Mesodermal cell (in vitro differentiated cells): ENCODE measurements at regions not wholly inside any gene's neighbourhood (a gene's known extent, or its start where the extent isn't known, plus 50 kb on each side); places are given as distances from the start of the nearest gene placed in this dataset.
A peak's percentile ranks its signal among the peaks of the same experiment; 100 is the strongest.

Experiments used
- H3K27ac ChIP-seq: 2 replicates; pipeline ENCODE4 v1.7.0; 2013; ENCODE audit warnings: mild to moderate bottlenecking, low read depth, low read length, moderate library complexity; ENCODE audit not compliant: severe bottlenecking
- H3K36me3 ChIP-seq: 2 replicates; pipeline ENCODE4 v1.7.1; 2013; ENCODE audit warnings: mild to moderate bottlenecking, low read length, moderate library complexity; ENCODE audit not compliant: control insufficient read depth, insufficient read depth
- H3K4me1 ChIP-seq: one replicate; pipeline ENCODE4 v1.7.1; 2013; ENCODE audit warnings: mild to moderate bottlenecking, low read length; ENCODE audit not compliant: insufficient read depth, control insufficient read depth, poor library complexity, severe bottlenecking
- H3K4me3 ChIP-seq: 2 replicates; pipeline ENCODE4 v1.7.0; 2013; ENCODE audit warnings: low read length, control low read depth, mild to moderate bottlenecking; ENCODE audit not compliant: insufficient read depth, poor library complexity, severe bottlenecking; ENCODE audit errors: extremely low read depth
- H3K9me3 ChIP-seq: 2 replicates; pipeline ENCODE4 v1.7.1; 2013; ENCODE audit warnings: mild to moderate bottlenecking, low read length, moderate library complexity; ENCODE audit not compliant: control insufficient read depth
- WGBS, 2 experiments: methylation state at CpG; one replicate each; pipeline ENCODE4 v1.1.5; 2013; ENCODE audit warnings: missing lambda C conversion rate in 2 of 2; ENCODE audit not compliant: insufficient coverage in 2 of 2; 5-methylcytosine and 5-hydroxymethylcytosine counted together

- Histone ChIP-seq H3K27ac (no peak overlapping the region), H3K4me3 (no peak overlapping the region), H3K4me1 (no peaks in the 10 kb centered on the region), H3K36me3 (no peaks in the 10 kb centered on the region), H3K9me3 (no peaks in the 10 kb centered on the region)
- WGBS, 2 experiments = 80 to 88% methylated on average over 4 to 6 of the region's 10 CpGs
These were observed 60.6 kb upstream of the CD34 start for GRCh38 chr1:207971331-207972219.

GRCh38 chr1:207970329-207971233 is 59.7 kb upstream of the CD34 start:
- Histone ChIP-seq H3K4me3 (no peak overlapping the region), H3K9me3 (no peaks in the 10 kb centered on the region), H3K4me1 (no peaks in the 10 kb centered on the region), H3K36me3 (no peaks in the 10 kb centered on the region), H3K27ac (no peak overlapping the region)
- 86 to 95% methylated on average over 7 to 8 of the region's 16 CpGs for WGBS, 2 experiments

DNA sequence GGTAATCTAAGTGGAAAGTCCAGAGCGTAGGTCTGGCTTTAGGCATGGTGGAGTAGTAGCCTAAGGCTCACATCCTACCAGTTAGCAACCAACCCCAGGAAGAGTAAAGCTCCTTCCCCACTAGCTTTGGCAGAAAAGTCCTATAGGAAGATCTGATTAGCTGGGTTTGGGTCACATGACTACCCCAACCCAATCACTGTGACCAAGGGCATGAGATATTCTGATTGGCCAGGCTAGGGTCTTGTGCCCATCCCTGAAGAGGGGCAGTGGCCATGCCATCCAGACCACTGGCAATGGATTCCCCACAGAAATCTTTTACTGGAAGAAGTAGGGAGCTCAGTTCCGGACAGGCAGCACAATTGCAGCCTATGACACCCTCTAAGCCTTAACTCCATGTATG is 58.6 kb upstream of the CD34 start:
- H3K4me3 ChIP-seq = no peak overlapping the region
- WGBS, 2 experiments = 83 to 100% methylated on average over 1 of the region's 2 CpGs
- no peaks in the 10 kb centered on the region for H3K36me3 ChIP-seq
- H3K4me1 ChIP-seq = peaks cover 9% of the 10 kb centered on the region
- no peaks in the 10 kb centered on the region for H3K9me3 ChIP-seq
- H3K27ac ChIP-seq = no peak overlapping the region

GRCh38 chr1:207968521-207969009 is 57.6 kb upstream of the CD34 start:
- Histone ChIP-seq H3K4me3 (no peak overlapping the region), H3K4me1 (peaks cover 17% of the 10 kb centered on the region), H3K27ac (no peak overlapping the region), H3K9me3 (no peaks in the 10 kb centered on the region), H3K36me3 (no peaks in the 10 kb centered on the region)
- WGBS, 2 experiments = 84 to 86% methylated on average over 2 to 3 of the region's 5 CpGs

DNA sequence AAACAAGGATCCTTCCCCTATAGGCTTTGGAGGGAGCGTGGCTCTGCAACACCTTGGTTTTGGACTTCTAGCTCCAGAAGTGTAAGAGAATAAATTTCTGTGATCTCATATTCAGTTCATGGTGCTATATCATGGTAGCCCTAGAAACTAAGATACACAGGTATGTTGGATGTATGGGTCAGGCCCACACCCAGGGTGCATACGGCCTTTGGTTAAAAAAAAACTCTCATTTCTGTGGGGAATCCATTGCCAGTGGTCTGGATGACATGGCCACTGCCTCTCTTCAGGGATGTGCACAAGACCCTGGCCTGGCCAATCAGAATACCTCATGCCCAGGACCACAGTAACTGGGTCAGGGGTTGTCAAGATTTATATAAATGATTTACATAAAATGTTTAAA is 56.8 kb upstream of the CD34 start:
- Histone ChIP-seq H3K4me3 (no peak overlapping the region), H3K36me3 (no peaks in the 10 kb centered on the region), H3K9me3 (no peaks in the 10 kb centered on the region), H3K27ac (no peak overlapping the region), H3K4me1 (peaks cover 17% of the 10 kb centered on the region)
- WGBS, 2 experiments = 83 to 100% methylated on average over 1 of the region's 2 CpGs

DNA sequence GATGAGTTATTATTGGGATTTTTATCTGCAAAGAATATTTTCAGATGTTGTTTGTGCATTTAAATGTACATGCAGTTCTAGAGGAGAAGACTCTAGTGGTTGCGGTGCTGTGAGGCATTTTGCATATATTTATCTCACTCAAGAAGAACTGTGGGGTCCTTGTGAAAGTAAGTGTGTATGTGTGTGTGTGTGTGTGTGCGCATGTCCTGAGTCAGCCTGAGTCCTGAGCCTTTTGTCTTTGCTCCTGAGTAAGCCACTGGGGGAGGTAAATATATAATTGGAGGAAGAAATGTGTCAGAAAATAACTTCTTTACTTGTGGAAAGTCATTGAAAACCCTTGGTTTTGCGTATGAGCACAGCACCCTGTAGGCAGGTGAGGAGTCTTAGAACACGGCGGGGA is 55.6 kb upstream of the CD34 start:
- no peak overlapping the region for H3K4me3 ChIP-seq
- no peaks in the 10 kb centered on the region for H3K9me3 ChIP-seq
- 96 to 100% methylated on average over 3 to 4 of the region's 5 CpGs for WGBS, 2 experiments
- H3K4me1 ChIP-seq = peaks cover 17% of the 10 kb centered on the region
- H3K36me3 ChIP-seq = no peaks in the 10 kb centered on the region
- no peak overlapping the region for H3K27ac ChIP-seq

- peaks cover 17% of the 10 kb centered on the region for H3K4me1 ChIP-seq
- H3K4me3 ChIP-seq = no peak overlapping the region
- whole genome bisulfite sequencing, 2 experiments = 36 to 44% methylated on average over 5 to 7 of the region's 9 CpGs
- H3K27ac ChIP-seq = no peak overlapping the region
- no peaks in the 10 kb centered on the region for H3K36me3 ChIP-seq
- H3K9me3 ChIP-seq = no peaks in the 10 kb centered on the region
These were observed 54.8 kb upstream of the CD34 start for GRCh38 chr1:207965392-207966387.

DNA sequence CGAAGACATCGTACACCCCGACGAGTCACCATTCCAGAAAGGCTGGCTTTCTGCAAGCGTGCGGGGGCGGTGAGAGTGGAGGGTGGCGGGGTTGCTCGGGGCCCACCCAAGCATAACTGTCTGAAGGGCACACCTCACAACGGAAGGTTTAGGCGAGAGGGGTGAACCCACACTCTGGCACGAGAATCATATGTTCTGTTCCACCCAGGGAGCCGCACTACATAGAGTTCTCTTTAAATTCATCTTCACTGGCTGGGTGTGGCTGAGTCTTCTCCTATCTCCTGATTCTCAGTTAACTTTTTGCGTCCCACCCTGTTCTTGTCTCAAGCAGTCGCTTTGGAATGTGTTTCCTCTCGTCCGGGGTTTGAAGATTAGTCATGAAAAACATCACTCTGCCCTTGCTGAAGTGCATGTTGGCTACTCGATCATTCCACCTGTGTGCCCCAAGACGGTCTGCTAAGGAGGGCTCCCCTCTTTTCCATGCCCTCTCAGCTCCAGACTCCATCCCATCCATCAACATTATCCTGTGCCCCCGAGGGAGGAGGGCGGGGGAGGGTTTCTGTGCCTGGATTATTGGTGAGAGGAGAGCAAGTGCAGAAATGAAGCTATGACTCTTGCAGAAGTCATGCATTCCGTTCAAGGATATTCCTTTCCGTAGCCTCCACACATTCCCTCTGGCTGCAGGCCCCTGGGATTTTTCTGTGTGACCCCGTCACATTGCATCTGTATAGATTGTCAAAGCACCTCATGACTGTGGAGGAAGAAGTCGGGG is 53.5 kb upstream of the CD34 start:
- peaks cover 17% of the 10 kb centered on the region for H3K4me1 ChIP-seq
- no peaks in the 10 kb centered on the region for H3K9me3 ChIP-seq
- no peaks in the 10 kb centered on the region for H3K36me3 ChIP-seq
- WGBS, 2 experiments = 79 to 88% methylated on average over 22 to 23 of the region's 25 CpGs
- no peak overlapping the region for H3K27ac ChIP-seq
- no peak overlapping the region for H3K4me3 ChIP-seq

DNA sequence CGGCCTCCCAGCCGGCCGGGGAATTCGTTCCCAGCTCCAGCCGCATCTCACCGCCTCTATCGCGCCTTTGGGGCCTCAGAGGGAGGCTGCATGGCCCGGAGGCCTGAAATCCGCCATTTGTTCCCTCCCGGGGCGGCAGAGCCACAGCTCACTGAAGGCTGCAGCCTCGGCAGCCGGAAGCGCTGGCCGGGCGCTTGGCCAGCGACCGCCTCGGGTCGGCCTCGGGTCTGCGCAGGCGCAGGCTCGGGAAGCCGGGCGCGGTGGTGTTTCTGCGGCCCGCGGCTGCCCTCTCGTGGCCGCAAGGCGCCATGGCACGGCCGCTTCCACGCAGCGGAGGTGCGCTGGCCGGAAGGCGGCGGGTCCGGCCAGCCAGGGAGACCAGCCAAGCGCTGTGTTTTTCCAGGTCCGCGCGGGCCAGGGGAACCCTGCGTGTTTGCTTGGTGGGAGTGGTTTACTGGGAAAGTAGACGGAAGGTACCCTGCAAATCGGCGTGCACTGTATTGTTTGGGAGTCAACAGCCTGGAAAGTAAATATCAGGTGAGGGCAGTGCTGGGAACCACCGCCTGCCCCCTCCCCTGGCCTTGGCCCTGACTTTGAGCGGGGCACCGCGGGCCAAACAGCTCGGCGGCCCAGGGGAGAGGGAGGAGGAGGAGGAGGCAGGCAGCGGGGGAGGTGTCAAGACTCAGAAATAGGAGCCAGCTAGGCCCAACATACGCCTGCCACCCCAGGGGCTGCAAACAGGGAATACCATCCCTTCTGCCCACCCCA is 52.7 kb upstream of the CD34 start:
- WGBS, 2 experiments = 2 to 3% methylated on average over 51 to 56 of the region's 59 CpGs
- no peaks in the 10 kb centered on the region for H3K9me3 ChIP-seq
- peaks cover 17% of the 10 kb centered on the region for H3K4me1 ChIP-seq
- no peak overlapping the region for H3K27ac ChIP-seq
- H3K36me3 ChIP-seq = no peaks in the 10 kb centered on the region
- H3K4me3 ChIP-seq = peak overlapping the region; percentile 27
